Tongue (tissue), 1 donor: ENCODE measurements at regions not wholly inside any gene's neighbourhood (a gene's known extent, or its start where the extent isn't known, plus 50 kb on each side); places are given as distances from the start of the nearest gene placed in this dataset.
A peak's percentile ranks its signal among the peaks of the same experiment; 100 is the strongest.
"Not testable (repeated sequence)": the region's sequence is repeated elsewhere in the genome, so short reads cannot be mapped to it uniquely, and the experiment has no call there.

Source experiments
- DNase-seq: peaks from one replicate; pipeline ENCODE4 v3.0.0-alpha.2; 2015

- DNase-seq, result no peak
These were observed 484.6 kb upstream of the PLXNA2 start for GRCh38 chr1:208728815-208729214.

- DNase-seq, result peak; percentile 9
These were observed 488.0 kb upstream of the PLXNA2 start for GRCh38 chr1:208731981-208732821.

DNA sequence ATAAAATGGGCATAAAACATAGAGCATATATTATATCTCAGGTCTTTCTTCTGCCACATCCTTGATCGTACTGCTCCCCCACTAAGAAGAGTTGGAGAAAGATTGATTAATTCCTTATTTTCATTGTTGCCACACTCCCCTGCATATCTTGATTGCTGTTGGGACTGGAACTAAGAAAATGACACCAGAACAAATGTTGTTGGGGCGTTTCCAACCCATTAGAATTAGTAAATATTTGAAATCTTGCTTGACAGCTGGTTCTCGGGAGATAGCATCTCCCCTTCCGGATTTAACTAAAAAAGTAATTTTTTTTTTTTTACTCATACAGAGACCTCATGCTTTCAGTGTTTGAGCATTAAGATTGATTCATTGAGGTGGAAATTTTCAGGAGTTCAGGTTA is 493.0 kb upstream of the PLXNA2 start:
- DNase-seq, result no peak

DNA sequence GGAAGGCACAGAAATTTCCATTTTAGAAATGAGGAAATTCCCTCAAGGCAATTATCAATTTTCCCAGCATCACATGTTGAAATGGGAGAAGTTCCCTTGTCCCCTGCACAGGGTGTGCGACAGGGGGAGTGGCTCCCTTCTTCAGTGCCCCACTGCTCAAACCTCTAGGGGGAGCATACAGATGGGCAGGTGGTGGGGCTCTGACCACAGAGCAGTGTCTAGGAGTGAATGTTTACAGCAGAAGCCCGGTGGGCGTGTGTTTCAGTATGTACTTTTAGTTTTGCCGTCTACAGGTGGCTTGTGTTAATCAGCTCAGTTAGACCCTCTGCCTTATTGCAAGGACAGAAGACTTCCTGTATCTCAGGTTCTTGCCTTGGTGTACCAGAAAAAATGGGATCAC is 493.7 kb upstream of the PLXNA2 start:
- no peak for DNase-seq

GRCh38 chr1:208739636-208740035 is 495.5 kb upstream of the PLXNA2 start:
- not testable (repeated sequence) for DNase-seq

DNA sequence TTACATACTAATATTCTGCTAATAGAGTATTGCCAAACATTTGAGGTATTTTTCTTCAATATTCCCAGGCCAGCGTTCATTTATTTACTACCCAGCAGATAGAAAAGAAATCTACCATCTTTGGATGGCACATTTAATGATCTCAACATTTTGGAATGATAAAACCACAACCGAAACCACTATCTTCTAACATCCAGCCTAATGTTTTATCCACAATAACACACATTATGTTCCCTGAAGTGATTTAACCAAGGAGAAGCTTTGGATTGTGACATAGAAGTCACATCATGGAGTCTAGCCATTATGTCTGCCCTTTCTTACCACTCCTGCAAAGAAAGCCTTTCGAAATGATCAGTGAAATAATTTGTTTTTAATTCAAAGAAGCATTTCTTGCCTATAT is 497.1 kb upstream of the PLXNA2 start:
- no peak for DNase-seq

DNA sequence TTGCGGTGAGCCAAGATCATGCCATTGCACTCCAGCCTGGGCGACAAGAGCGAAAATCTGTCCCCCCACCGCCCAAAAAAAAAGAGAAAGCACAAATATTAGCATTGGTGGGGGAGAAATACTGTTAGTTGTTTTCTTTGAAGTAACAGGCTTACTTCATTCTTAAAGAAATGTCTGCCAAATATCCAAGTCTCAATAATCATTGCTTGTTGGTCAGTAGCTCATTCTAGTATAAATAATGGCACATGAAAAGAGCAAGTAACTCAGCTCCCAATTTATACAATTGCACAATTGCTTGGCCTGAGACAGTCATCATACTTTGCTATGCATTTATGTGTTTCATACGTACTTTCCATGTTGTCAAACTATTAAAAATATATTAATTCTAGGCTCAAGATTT is 499.2 kb upstream of the PLXNA2 start:
- DNase-seq, result no peak

DNA sequence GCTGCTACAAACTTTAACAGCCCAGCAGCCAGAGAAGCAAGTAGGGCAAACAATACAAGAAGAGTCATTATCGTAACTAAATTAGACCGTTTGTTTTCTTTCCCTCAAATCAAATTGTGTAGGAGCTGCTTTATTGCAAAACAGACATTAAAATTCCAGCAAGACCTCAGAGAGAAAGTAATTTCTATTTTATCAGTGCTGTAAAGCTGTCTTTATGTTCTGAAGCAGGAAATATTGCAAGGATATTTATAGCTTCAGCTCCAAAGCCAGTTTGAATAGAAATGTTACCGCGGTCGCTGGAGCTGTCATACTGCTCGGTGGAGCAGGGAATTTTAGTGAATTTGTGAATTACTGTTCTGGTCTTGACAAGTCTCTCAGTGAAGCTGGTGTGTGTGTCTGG is 503.8 kb upstream of the PLXNA2 start:
- peak; percentile 17 for DNase-seq

DNA sequence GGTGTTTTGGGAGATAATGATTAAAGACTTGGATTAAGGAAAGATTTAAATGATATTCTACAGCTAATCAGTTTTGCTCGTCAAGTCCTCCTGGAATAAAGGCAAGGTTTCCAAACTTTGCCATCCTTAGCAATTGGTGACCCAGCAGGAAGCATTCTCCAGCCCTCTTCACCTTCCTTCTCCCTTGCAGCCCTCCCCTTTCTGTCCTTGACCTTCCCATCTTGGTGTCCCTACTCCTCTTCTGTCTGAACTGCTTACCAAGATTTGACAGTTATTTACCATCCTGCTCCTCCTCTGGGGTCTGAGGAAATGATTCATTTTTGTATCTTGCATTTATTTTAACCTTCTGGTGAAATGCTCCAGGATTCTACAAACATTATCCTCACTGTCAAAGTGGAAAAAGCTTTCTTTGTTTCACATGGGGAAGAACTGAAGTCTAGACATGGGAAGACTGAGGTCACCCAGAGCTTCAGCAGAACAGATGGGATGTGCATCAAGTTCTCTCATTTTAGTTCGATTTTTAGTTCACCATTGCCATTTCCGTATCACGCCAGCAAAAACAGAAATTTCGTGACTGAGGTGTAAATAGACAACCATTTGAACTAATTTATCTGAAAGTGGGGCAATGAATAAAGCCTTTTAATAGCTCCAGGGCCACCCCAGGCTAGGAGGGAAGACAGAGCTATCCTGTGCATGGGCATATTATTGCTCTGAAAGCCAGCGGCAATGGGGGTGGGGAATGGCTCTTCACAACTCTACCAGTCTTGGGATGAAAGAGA is 504.4 kb upstream of the PLXNA2 start:
- no peak for DNase-seq

GRCh38 chr1:208756339-208756981 is 512.3 kb upstream of the PLXNA2 start:
- DNase-seq, result no peak

GRCh38 chr1:208757846-208758245 is 513.7 kb upstream of the PLXNA2 start:
- DNase-seq, result no peak

GRCh38 chr1:208759255-208759654 is 515.1 kb upstream of the PLXNA2 start:
- DNase-seq, result no peak

DNA sequence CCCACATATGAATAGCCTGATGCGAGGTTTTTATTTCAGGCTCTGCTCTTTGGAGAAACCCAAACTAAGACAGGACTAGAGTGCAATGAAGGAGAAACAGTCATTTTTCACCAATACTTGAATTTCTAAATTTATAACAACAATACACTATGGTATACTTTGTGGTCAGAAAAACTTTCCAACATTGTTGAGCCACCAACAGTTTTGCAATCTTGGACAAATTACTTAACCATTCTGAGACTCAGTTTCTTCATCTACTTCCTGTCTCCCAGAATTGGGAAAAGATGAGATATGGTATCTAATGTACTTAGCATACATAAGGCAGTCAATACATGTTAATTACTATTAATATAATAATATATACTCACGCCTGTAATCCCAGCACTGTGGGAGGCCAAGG is 519.8 kb upstream of the PLXNA2 start:
- DNase-seq, result no peak

DNA sequence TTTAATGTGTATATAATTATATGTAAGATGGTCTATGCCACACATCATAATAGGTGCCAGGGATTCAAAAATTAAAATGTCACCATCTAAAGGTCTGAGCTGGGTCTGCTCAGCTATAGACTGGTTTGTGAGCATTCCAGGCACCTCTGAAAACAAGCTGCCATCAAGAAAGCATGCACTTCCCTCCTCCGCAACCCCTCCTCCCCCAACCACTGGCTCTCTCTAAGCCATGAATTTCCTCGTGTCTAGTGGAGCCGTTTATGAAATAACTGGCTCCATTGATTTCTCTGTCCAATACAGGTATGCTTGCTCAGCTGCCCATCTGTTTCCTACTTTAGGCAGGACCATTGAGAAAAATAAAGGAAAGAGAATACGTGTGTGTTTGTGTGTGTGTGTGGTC is 522.6 kb upstream of the PLXNA2 start:
- DNase-seq, result no peak

DNA sequence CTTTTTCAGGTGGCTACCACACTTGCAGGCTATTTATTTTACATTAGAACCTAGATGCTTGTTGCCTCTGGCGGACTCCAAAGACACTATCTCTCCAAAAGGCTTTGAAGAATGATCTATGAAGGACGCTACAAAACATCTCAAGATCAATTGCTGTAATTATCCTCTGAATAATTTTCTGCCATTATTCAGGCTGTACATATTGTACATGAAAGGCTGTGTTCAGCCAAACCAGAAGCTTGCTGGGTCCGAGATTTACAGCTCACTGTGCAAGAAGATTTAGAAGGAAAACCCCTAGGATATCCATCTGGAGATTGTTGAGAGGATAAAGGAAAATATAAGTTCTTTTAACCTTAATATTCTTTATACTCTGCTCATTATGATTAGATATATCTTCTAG is 523.6 kb upstream of the PLXNA2 start:
- no peak for DNase-seq

DNA sequence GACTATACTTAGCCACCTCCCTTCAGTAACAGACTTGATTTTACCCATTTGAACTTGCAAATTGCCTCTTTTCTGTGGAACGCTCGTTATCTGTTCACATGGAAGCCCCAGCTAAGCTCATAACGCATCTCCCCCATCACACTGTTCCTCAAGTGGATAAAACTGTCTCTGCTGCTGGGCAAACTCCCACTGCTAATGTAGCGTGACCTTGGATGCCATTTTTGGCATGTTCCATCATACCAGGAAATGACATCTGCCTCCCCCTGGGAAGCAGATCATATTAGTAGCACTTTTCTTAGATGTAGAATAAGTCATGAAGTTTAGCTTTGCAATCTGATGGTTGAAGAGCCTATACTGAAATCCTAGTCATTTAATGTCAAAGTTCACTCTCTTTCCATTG is 528.7 kb upstream of the PLXNA2 start:
- DNase-seq, result peak; percentile 50

DNA sequence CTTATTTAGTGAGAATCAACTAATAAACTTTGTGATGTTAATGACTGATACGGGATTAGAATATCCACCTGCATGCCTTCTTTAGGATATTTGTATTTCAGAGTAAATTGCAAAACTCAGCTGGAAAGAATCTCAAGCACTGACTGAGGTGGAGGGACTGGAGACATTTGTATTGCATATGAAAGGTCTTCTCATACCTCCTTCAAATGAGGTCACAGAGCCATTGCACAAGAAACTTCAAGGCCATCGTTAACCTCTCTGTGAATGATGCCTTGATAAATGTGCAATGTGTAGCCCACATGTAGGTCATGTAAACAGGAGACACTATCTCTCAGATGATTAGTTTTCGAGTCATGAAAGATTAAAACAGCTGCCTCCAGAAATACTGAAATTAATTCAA is 531.7 kb upstream of the PLXNA2 start:
- DNase-seq, result no peak

- DNase-seq, result no peak
These were observed 534.2 kb upstream of the PLXNA2 start for GRCh38 chr1:208778417-208778816.

- DNase-seq, result peak; percentile 88
These were observed 537.3 kb upstream of the PLXNA2 start for GRCh38 chr1:208781391-208782045.

- DNase-seq, result peak; percentile 23
These were observed 538.0 kb upstream of the PLXNA2 start for GRCh38 chr1:208782186-208782585.

GRCh38 chr1:208785629-208786028 is 541.4 kb upstream of the PLXNA2 start:
- no peak for DNase-seq

- DNase-seq, result peak; percentile 69
These were observed 543.0 kb upstream of the PLXNA2 start for GRCh38 chr1:208787219-208787618.
